Activated CD8-positive, alpha-beta memory T cell treated with anti-CD3 and anti-CD28 coated beads for 24 hours (primary cell): ENCODE measurements at regions not wholly inside any gene's neighbourhood (a gene's known extent, or its start where the extent isn't known, plus 50 kb on each side); places are given as distances from the start of the nearest gene placed in this dataset.
"Not testable (repeated sequence)": the region's sequence is repeated elsewhere in the genome, so short reads cannot be mapped to it uniquely, and the experiment has no call there.

ENCODE experiments used
- DNase-seq: peaks from one replicate; pipeline ENCODE4 v3.0.0-alpha.2; 2020

DNA sequence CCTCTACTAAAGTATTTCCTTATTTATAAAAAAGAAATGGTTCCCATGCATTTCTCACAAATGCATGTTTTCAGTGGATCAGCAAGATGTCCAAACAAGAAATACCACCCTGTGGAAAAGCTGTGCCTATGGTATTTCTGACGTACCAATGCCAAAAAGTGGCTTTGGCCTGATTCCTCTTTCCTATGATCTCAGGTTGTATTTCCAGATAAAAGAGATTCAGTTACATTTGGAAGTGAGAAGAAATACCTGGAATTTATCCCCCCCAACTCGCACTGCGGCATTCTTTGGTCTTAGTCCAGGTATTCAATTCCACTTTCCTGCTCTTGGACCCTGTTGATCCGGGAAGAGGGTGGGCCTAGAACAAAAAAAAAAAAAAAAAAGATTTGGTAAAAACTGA lies 815.9 kb upstream of the FRG1 start:
- DNase-seq = no peak

DNA sequence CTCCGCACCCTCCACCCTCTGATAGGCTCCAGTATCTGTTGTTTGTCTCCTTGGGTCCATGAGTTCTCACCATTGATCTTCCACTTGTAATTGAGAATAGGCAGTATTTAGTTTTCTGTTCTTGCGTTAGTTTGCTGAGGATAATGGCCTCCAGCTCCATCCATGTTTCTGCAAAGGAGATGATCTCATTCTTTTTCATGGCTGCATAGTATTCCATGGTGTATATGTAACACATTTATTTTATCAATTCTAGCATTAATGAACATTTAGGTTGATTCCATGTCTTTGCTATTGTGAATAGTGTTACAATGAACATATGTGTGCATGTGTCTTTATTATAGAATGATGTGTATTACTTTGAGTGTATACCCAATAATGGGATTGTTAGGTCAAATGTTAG lies 814.6 kb upstream of the FRG1 start:
- no peak for DNase-seq

DNA sequence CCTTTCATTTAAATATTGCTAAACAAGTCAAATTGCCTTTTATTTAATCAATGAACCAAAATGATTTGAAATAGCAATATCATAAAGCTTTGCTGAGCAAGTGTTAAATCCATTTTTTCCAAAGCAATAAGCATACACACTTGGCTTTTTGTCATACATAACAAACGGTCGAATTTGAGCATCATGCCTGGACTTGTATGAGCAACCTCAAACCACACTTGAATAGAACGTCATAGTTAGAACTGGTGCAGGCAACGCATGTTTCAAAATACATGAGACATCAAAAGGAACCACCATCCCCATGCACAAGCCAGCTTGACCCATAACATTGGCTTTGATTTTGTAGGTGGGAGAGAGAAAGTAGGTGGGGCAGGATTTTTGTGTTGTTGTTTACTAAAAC lies 812.3 kb upstream of the FRG1 start:
- DNase-seq = no peak

DNA sequence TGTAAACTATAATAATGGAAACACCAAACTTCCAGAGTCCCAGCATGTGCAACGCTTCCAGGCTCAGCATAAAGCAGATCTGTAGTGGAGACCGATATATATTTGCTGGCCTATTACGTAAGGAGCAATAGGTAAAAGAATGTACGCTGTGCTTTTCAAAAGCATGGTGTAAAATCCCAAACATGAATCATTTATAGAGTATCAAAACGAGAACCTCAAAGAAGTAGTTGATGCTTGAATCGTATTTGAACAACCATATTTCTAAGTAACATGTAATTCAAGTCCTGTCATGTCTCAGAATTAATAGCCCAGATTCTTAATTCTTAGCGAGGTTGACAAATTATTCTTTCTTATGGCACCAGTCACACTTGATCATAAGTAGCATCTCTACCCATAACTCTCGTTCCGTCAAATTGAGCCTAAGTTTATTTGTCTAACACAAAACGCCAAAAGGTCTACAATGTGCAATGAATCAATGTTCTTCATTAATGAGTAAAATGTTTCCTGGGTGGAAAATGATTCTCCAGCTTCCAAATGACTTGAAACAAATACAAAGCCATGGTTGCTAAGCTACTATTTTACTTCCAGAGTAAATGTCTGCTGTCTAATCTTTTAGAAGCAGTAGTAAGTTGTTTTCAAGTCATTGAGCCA lies 811.5 kb upstream of the FRG1 start:
- no peak for DNase-seq

DNA sequence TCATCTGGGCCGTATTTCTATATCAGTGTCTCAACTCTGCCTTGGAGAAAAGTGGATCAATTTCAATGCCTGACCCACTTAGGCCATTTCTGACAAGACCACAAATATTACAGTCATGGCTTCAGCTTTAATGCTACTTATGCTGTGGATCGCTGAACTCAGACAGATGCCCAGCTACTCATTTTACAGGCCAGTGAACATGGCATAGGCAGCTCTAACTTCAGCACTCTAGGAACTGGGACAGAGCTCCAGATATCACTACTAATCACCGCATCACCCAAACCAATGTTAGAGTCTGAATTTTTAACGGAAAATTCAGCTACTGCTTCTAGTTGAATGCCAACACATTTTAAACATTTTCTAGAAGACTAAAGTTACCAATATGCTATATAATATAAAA lies 809.6 kb upstream of the FRG1 start:
- no peak for DNase-seq

DNA sequence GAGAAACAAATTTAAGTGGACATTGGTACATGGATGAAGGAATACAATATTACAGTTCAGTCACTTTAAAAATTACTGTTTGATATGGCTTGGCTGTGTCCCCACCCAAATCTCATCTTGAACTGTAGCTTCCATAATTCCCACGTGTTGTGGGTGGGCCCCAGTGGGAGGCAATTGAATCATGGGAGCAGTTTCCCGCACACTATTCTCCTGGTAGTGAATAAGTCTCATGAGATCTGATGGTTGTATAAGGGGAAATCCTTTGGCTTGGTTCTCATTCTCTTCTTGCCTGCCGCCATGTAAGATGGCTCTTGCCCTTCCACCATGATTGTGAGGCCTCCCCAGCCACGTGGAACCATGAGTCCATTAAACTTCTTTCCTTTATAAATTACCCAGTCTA lies 804.2 kb upstream of the FRG1 start:
- no peak for DNase-seq

DNA sequence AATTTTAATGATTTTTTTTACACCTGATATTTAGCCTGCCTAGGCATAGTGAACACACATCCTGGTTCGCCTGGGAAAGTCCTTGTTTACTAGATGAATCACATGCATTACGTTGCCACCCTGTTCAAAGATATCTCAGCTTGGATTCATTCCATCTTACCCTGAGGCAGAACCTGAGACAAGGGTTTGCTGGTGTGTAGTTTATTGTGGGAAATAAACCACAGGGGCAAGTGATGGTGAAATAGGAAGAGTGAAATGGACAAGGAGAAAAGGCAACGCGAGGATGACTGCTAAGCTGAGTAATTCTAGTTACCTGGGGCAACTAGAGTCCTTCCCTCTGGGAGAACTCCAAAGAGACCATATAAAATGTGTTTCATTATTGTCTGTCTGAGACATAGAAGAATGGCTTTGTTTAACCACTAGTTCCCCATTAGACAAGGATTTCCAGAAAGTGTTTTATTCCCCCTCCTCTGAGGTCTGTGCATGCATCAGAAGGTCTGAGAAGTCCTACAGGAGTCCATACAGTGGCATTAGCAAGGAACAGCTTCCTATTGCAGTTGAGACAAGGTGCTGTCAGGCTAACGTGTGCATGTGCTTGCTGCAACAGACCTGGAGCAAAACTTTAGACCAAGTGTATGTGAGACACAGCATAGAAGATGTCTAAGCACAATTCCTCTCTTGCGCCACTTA lies 797.3 kb upstream of the FRG1 start:
- DNase-seq = no peak

DNA sequence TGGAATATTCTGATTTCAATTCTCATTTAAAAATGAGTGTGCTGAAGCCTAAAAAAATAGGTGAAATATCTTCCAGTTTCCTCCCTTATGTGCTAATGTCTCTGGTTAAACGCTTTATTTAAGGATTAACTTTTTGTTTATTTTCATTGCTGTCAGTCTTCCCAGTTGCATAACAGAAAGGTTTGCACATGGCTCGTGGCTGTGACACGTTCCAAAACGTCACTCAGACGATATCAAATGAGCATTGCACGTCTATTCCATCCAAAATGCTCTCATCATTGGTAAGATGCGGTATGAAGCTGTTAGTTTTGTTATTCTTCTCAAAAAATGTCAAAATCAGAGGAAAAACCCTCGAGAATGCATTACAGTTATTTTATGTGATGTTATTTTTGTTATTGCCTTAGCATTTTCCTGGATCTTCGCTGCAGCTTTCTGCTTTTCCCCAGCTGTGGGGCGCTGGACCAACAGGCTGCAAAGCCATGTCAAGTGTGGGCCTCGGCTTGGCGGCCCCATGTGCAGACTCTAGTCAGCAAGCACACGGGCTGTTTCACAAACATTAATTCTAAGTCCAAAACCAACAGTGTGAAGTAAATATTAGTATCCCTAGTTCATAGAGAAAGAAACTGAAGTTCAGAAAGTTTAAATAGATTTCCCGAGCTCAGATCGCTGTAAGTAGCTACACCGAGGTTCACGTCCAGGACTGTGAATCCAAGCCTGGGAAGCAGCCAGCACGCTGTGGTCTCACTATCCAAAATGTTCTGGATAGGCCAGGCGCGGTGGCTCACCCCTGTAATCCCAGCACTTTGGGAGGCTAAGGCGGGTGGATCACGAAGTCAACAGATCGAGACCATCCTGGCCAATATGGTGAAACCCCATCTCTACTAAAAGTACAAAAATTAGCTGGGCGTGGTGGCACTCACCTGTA lies 793.4 kb upstream of the FRG1 start:
- DNase-seq = no peak

DNA sequence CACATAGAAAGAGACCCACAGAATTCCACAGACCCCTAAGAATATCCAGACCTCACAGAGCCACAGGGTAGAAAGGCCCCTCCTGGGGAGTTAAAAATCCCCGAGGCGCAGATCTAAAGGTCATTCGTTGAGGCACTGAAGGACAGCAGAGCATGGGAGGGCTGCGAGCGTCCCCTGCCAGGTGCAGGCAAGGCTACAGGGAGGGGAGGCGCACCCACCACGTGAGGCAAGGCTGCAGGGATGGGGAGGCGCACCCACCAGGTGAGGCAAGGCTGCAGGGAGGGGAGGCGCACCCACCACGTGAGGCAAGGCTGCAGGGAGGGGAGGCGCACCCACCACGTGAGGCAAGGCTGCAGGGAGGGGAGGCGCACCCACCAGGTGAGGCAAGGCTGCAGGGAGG lies 785.6 kb upstream of the FRG1 start:
- DNase-seq = not testable (repeated sequence)

DNA sequence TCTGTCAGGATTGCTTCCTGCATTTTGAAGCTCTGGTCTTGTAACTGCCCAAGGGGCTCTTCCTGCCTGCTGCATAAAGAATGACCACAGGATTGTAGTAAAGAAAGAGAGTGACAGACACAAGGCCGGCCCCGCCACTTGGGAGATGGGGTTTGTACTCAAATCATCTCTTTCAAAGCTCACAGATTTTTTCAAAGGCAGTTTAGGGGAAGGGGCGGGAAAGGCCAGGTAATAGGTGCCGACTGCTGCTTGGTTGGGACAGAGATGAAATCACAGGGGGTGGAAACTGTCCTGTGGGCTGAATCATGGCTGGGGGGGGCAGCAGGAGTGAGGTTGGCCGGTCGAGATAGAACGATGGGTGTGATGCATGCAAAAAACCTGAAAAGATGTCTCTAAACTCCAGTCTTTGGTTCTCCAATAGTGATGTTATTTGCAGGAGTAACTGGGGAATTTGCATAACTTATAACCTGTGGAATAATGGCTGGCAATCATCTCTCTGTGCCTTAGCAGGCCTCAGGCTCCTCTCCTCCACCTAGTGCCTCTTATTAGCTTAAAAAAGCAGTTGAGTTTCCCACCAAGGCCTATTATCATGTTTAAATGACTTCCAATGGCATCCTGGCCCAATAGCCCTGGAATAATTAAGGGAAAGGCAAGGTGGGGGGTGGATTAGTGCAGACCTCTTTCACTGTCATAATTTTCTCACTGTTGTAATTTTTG lies 778.4 kb upstream of the FRG1 start:
- no peak for DNase-seq

DNA sequence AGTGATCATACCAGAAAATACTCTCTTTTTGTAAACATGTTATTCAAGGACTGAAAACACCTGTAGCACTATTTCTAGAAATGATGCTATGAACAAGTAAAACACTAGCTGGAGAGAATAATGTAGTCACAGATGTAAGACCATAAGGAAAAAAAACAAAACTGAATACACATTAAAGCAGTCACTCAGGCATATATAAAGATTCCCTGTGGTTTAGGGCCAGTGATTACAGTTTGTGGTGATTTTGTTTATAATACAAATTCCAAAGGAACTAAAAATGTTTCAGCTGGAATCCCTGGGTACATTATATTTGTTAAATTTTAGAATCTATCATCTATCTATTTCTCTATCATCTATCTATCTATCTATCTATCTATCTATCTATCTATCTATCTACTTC lies 777.8 kb upstream of the FRG1 start:
- no peak for DNase-seq

DNA sequence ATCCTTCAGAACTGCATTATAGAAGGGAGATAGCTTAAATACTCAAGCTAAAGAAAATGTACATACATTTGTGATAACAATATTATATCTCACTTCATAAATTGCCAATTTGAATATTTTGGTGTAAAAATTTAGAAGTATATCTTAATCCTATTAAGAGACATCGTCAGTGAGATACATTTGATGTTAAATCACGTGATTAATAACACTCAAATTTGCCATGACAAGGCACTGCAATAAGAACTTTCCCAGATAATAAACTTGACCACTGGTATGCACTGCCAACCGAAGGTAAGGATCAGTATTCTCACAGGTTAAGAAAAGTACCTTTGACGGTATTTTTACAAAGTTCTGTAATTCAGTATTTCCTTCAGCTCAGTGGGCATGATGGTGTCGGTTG lies 764.7 kb upstream of the FRG1 start:
- DNase-seq = no peak

DNA sequence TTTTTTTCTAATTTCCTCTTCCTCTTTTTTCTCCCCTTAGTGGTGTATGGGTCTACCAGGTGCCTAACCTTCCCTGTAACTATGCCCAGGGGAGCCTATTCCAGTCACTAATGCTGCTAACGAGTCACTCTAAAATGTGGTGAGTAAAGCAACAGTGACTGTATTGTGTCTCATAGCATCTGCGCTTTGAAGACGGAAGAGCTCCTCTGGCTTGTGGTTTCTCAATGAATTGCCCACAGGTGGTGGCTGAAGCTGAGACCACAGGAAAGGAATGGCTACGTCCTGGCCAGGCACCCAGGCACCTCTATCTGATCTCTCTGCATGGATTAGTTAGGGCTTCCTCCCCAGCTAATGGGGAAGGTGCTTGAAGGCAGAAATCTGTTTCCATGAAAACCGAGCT lies 763.5 kb upstream of the FRG1 start:
- no peak for DNase-seq

DNA sequence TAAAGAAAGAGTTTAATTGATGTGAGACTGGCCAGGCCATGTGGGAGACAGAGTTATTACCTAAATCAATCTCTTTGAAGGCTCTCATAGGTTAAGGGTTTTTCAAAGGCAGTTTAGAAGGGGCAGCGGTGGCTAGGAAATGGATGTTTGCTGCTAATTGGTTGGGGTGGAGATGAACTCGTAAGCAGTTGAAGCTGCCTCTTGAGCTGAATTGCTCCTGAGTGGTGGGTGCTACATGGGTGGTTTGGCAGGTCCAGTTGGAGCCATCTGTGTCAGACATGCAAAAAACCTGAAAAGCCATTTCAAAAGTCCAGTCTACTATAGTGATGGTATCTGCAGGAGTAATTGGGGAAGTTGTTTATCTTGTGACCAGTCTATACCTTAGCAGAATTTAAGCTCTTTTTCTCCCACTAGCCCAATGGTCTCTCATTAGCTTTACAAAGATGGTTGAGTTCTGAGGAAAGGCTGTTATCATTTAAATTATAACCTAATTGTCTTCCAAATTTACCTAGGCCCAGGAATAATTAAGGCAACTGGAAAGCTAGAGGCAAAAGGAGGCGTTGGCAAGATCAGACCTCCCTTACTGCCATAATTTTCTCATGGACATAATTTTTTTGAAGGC lies 762.4 kb upstream of the FRG1 start:
- no peak for DNase-seq

DNA sequence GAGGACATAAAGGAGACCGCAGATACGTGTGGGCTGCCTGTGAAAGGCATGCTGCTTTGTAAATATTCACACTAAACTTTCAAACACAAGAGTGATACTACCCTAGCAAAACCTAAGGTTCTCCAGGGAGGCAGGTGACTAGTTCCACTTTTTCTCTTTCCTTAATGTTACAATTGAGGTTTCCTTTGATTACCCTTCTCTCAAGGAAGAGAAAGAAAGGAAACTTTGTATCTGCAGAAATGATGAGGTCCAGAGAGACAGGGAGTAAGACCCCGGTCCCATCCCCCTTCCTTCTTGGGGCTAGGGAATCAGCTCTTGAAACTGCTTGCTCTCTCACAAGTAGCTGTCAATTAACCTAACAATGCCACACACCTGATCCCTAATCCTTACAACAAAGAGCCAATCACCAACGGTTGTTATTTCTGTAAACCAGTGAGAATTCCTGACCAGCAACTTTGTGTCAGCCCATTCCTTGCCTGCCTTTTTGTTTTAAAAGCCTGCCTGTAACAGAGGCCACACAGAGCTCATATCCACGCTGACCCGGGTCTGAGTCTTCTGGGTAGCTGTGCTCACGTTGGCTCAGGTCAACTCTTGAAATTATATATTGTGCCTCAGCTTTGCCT lies 754.8 kb upstream of the FRG1 start:
- DNase-seq = no peak

DNA sequence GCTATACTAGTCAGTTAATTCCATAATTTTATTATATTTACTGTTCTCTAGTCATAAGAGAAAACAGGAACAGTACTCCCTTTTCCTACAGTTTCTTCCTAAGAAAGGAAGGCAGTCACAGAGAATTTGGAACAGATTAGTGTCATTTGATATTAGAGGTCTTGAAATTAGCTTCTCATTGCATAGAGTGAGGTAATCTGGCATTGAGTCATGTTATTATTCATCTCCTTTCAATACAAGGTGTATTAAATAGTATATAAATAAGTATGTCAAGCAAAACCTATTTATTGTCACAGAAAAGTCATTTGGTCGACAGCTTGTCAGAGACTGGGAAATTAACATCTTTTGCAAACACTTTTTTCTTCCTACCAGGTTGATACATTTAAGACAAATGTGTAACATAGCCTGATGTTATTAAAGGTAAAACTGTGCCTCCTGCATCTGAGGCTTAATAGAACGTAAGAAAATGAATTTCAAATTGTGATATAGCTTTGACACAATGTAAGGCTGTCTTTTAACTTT lies 753.1 kb upstream of the FRG1 start:
- DNase-seq = no peak

DNA sequence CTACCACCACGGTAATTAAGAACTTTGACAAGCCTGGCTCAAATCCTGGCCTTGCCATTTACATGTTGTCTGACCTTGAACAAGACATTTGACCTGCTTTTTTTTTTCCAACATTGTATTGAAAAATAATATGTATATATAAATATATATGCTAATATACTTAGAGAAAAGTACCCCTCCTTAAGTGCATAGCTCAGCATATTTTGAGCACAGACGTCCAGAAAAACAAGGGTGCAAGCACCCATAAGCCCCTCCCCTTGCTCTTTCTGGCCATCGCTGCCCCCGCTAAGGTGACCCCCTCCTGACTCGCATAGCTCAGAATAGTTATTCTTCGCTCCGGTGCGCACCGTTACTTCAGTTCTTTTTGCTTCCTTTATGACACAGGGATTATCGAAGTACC lies 742.0 kb upstream of the FRG1 start:
- no peak for DNase-seq

DNA sequence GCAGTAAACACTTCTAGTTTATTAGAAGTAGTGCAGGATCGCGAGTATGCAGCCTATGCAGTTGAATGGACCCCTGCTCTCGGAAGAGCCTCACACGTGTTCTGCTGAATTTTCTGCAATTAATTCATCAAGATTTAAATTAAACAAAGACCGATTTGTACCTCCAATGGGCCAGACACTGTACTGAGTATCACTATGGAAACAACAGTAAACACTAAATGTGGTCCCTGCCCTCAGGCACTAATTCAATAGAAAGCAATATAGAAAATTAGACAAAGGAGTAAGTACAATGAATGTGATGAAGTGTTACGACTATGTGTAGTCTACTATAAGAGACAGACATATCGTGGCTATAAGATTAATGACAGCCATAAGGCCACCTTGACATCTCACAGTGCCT lies 740.3 kb upstream of the FRG1 start:
- no peak for DNase-seq

DNA sequence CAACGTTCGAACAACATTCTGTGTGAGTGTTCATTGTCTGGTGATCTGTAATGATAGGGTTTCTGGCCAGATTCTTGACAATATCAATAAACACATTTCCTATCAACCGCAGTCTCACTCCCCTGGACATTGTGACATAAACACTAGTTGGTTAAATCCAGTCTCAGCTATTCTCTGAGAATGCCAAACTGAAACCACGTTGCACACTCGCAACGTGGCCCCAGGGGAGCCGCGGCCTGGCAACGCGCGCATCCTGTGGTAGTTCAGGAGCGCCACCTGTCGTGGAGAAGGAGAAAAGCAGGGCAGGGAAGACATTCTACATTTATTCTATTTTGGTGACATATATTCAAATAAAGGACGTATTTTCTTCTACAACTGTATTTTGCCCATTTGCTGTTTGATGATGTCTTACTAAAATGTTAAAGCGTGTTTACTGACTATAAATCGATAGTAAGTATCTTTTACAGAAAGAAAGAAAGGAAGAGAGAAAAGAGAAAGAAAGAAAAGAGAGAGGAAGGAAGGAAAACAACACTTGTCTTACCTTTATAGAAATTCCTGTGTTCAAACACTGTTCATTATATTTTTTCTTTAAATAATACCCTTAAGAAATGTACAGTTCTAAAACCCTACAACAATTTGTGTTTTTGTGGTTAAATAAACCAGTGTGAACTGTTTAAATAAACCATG lies 738.3 kb upstream of the FRG1 start:
- DNase-seq = no peak

DNA sequence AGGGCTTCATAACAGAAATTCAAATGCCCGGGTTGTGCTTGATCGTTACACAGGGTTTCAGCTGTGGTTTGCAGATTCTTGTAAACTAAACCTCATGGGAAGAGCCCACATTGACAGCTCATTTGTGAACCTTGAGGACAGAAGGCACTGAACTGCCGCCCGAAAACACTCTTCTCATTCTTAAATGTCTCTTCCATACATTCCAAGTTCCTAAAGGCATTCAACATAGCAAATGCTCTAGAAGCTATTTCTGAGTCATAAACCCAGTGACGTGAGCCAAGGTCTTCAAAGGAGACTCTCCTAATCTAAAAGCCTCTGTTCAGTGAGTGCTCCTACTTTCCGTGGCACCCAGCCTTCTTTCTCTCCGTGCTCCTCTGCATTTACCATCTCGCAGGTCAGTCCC lies 737.8 kb upstream of the FRG1 start:
- DNase-seq = no peak

DNA sequence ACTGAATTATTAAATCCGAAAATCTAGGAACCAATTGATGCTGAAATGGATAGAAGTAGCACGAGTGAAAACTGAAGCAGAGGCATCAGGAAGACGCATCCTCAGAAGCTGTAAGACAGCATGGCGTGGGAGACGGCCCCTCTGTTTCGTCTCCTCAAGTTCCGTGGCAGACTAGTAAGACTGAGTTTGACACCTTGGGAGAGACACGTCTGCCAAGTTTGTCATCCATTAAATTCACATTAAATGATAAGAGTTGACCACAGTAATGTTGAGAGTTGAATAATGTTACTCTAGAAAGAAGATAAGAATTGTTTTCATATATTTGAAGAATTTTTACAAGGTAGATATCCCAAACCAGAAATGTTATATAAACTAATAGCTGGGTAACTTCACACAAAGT lies 736.1 kb upstream of the FRG1 start:
- no peak for DNase-seq

DNA sequence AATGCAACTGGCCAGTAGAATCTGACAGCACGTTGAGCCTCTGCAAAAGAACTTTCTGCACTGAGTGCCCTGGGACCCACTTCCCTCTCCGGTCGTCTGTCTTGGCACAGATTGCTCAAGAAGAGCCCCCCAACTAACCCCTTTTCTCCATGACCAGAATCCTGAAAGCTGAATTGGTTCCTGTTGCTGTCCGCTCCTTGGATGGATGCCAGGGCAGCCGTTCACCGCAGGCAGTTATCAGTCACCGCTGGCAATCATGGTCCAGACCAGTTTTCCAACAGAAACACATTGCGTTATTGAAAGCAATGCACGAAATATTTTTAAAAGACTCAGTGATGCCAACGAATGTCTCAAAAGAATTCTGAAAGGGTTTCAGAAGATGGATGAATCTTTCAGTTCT lies 733.7 kb upstream of the FRG1 start:
- DNase-seq = no peak
